ENCODE measurements at regions not wholly inside any gene's neighbourhood (a gene's known extent, or its start where the extent isn't known, plus 50 kb on each side); places are given as distances from the start of the nearest gene placed in this dataset.

GRCh38 chr7:118713039-118713438 lies 488.5 kb downstream of the ANKRD7 start:
- H3K27ac Mint-ChIP-seq = no peak overlapping the region
- intact Hi-C loops (cut with micrococcal nuclease) = no loop called here
- no peaks in the 10 kb centered on the region for H3K27me3 Mint-ChIP-seq
- no peaks in the 10 kb centered on the region for H3K4me1 Mint-ChIP-seq (ENCODE audit: low read depth)
- no peaks in the 10 kb centered on the region for H3K36me3 Mint-ChIP-seq (ENCODE audit: low read depth)
- no peaks in the 10 kb centered on the region for H3K9me3 Mint-ChIP-seq
- H3K4me3 Mint-ChIP-seq = no peak overlapping the region

GRCh38 chr7:118720632-118721031 lies 496.1 kb downstream of the ANKRD7 start:
- no peaks in the 10 kb centered on the region for H3K4me1 Mint-ChIP-seq (ENCODE audit: low read depth)
- intact Hi-C loops (cut with micrococcal nuclease) = no loop called here
- H3K27ac Mint-ChIP-seq = no peak overlapping the region
- no peaks in the 10 kb centered on the region for H3K36me3 Mint-ChIP-seq (ENCODE audit: low read depth)
- no peak overlapping the region for H3K4me3 Mint-ChIP-seq
- H3K27me3 Mint-ChIP-seq = no peaks in the 10 kb centered on the region
- no peaks in the 10 kb centered on the region for H3K9me3 Mint-ChIP-seq

GRCh38 chr7:118731854-118732253 lies 507.4 kb downstream of the ANKRD7 start:
- no peaks in the 10 kb centered on the region for H3K4me1 Mint-ChIP-seq (ENCODE audit: low read depth)
- no peak overlapping the region for H3K4me3 Mint-ChIP-seq
- no peaks in the 10 kb centered on the region for H3K27me3 Mint-ChIP-seq
- peaks cover 5% of the 10 kb centered on the region for H3K9me3 Mint-ChIP-seq
- H3K27ac Mint-ChIP-seq = no peak overlapping the region
- H3K36me3 Mint-ChIP-seq (ENCODE audit: low read depth) = no peaks in the 10 kb centered on the region
- intact Hi-C loops (cut with micrococcal nuclease) = no loop called here

DNA sequence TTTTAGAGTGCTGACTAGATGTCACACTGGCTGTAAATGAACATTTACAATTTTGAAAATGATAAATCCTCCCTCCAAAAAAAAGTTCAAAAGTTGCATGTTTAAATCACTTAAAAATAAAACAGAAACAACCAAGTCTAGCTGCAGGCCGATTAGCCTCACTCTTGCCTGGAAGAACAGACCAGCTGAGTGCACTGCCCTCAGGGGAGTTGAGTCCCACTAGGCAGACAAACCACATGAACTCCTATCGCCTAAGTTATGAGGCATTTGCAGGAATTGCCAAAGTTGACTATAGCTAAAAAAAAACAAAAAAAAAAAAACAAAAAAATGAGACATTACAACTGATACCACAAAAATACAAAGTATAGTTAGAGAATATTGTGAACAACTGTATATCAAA lies 510.0 kb downstream of the ANKRD7 start:
- Mint-ChIP-seq H3K4me3 (no peak overlapping the region), H3K4me1 (ENCODE audit: low read depth) (no peaks in the 10 kb centered on the region), H3K36me3 (ENCODE audit: low read depth) (no peaks in the 10 kb centered on the region), H3K27me3 (no peaks in the 10 kb centered on the region), H3K9me3 (no peaks in the 10 kb centered on the region), H3K27ac (no peak overlapping the region)
- intact Hi-C loops (cut with micrococcal nuclease) = no loop called here

DNA sequence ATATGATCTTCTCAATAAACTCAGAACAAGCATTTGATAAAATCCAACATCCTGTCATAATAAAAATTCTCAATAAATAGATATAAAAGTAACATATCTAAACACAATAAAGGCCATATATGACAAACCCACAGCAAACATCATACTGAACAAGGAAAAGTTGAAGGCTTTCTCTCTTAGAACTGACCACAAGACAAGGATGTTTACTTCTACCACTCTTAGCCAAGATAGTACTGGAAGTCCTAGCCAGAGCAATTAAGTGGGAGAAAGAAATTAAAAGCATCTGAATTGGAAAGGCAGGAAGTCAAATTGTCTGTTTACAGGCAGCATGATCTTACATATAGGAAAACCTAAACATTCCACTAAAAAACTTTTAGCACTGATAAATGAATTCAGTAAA lies 510.9 kb downstream of the ANKRD7 start:
- H3K9me3 Mint-ChIP-seq = no peaks in the 10 kb centered on the region
- no peaks in the 10 kb centered on the region for H3K4me1 Mint-ChIP-seq (ENCODE audit: low read depth)
- H3K27ac Mint-ChIP-seq = no peak overlapping the region
- H3K27me3 Mint-ChIP-seq = no peaks in the 10 kb centered on the region
- intact Hi-C loops (cut with micrococcal nuclease) = no loop called here
- H3K4me3 Mint-ChIP-seq = no peak overlapping the region
- no peaks in the 10 kb centered on the region for H3K36me3 Mint-ChIP-seq (ENCODE audit: low read depth)

- Mint-ChIP-seq H3K36me3 (ENCODE audit: low read depth) (no peaks in the 10 kb centered on the region), H3K9me3 (peaks cover 6% of the 10 kb centered on the region), H3K27ac (no peak overlapping the region), H3K4me3 (no peak overlapping the region), H3K27me3 (no peaks in the 10 kb centered on the region), H3K4me1 (ENCODE audit: low read depth) (no peaks in the 10 kb centered on the region)
- intact Hi-C loops (cut with micrococcal nuclease) = no loop called here
Observed at GRCh38 chr7:118737935-118738334, 513.4 kb downstream of the ANKRD7 start.

DNA sequence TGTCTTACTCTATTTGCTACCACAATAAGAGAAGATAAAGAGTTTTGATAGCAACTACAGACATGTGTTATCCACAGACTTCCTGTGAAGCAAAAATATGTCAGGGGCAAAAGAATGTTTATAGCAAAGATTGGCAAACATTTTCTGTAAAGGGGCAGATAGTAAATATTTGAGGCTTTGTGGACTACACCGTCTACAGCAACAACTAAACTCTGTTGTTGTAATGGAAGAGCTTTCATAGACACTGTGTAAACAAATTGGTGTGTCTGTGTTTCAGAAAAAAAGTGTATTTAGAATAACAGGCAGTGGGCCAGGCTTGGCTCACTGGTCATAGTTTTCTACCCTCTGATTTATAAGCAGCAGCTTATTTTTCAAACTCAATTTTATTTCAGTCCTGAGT lies 521.4 kb downstream of the ANKRD7 start:
- no peaks in the 10 kb centered on the region for H3K4me1 Mint-ChIP-seq (ENCODE audit: low read depth)
- no peak overlapping the region for H3K4me3 Mint-ChIP-seq
- H3K9me3 Mint-ChIP-seq = peaks cover 6% of the 10 kb centered on the region
- H3K36me3 Mint-ChIP-seq (ENCODE audit: low read depth) = no peaks in the 10 kb centered on the region
- no peaks in the 10 kb centered on the region for H3K27me3 Mint-ChIP-seq
- no peak overlapping the region for H3K27ac Mint-ChIP-seq
- intact Hi-C loops (cut with micrococcal nuclease) = no loop called here

GRCh38 chr7:118747473-118747872 lies 523.0 kb downstream of the ANKRD7 start:
- Mint-ChIP-seq H3K27ac (no peak overlapping the region), H3K36me3 (ENCODE audit: low read depth) (no peaks in the 10 kb centered on the region)

DNA sequence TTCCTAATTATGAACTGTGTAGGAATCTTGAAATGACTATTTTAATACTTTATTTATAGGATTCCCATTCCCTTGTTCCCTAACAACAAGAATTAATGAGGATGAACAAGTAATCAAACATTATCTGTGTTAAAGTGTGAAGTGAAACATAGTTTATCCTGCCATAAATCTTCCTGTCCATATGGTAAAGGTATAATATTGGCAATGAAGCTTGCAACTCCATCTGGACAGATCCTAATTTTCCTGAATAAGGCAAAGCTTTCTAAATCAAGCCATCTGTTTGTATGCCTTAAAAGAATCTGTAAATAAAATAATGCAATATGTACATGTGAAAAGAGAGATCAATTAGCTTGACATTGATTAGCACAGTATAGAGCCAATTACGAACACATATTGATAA lies 529.0 kb downstream of the ANKRD7 start:
- Mint-ChIP-seq H3K4me1 (ENCODE audit: low read depth) (no peaks in the 10 kb centered on the region), H3K27ac (no peak overlapping the region), H3K9me3 (no peaks in the 10 kb centered on the region), H3K36me3 (ENCODE audit: low read depth) (no peaks in the 10 kb centered on the region), H3K27me3 (no peaks in the 10 kb centered on the region), H3K4me3 (no peak overlapping the region)
- intact Hi-C loops (cut with micrococcal nuclease) = no loop called here

More at GRCh38 chr7:118747473-118747872, 523.0 kb downstream of the ANKRD7 start:
- Mint-ChIP-seq H3K4me1 (ENCODE audit: low read depth) (no peaks in the 10 kb centered on the region), H3K27me3 (no peaks in the 10 kb centered on the region), H3K4me3 (no peak overlapping the region), H3K9me3 (no peaks in the 10 kb centered on the region)
- intact Hi-C loops (cut with micrococcal nuclease) = no loop called here

- no peaks in the 10 kb centered on the region for H3K4me1 Mint-ChIP-seq (ENCODE audit: low read depth)
- no peak overlapping the region for H3K27ac Mint-ChIP-seq
- H3K36me3 Mint-ChIP-seq (ENCODE audit: low read depth) = no peaks in the 10 kb centered on the region
- no peaks in the 10 kb centered on the region for H3K9me3 Mint-ChIP-seq
- H3K4me3 Mint-ChIP-seq = no peak overlapping the region
- no peaks in the 10 kb centered on the region for H3K27me3 Mint-ChIP-seq
- intact Hi-C loops (cut with micrococcal nuclease) = no loop called here
Observed at GRCh38 chr7:118754608-118755007, 530.1 kb downstream of the ANKRD7 start.

DNA sequence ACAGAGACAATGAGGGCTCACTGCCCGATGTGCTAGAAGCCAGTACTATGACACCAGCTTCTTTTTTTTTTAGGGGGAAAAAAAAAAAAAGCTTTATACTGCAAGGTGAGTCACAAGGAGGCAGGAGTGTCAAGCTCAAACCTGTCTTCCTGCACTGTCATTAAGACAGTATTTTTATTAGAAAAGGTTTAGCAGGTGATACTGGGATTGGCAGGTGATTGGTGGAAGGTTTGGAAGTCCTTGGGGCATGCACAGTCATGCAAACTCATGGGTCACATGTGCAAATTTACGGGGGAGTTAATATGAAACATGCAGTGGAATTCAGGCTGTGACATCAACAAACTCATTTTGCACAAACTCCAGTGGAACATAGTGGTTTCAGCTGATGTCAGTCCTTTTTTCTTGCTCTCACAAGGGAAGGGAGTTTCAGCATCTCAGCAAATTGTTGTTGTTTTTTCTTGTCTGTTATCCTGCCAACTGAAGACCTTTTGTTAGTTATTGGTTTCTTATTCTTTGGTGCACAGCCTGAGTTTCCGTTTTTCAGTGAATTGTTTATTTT lies 530.6 kb downstream of the ANKRD7 start:
- intact Hi-C loops (cut with micrococcal nuclease) = no loop called here
- H3K9me3 Mint-ChIP-seq = no peaks in the 10 kb centered on the region
- H3K27ac Mint-ChIP-seq = no peak overlapping the region
- no peaks in the 10 kb centered on the region for H3K4me1 Mint-ChIP-seq (ENCODE audit: low read depth)
- no peak overlapping the region for H3K4me3 Mint-ChIP-seq
- H3K36me3 Mint-ChIP-seq (ENCODE audit: low read depth) = no peaks in the 10 kb centered on the region
- no peaks in the 10 kb centered on the region for H3K27me3 Mint-ChIP-seq

- intact Hi-C loops (cut with micrococcal nuclease) = no loop called here
- Mint-ChIP-seq H3K9me3 (no peaks in the 10 kb centered on the region), H3K27ac (no peak overlapping the region), H3K4me3 (no peak overlapping the region), H3K27me3 (no peaks in the 10 kb centered on the region), H3K36me3 (ENCODE audit: low read depth) (no peaks in the 10 kb centered on the region), H3K4me1 (ENCODE audit: low read depth) (no peaks in the 10 kb centered on the region)
Observed at GRCh38 chr7:118757066-118757465, 532.6 kb downstream of the ANKRD7 start.

GRCh38 chr7:118758582-118758981 lies 534.1 kb downstream of the ANKRD7 start:
- no peaks in the 10 kb centered on the region for H3K4me1 Mint-ChIP-seq (ENCODE audit: low read depth)
- intact Hi-C loops (cut with micrococcal nuclease) = no loop called here
- no peaks in the 10 kb centered on the region for H3K36me3 Mint-ChIP-seq (ENCODE audit: low read depth)
- no peak overlapping the region for H3K27ac Mint-ChIP-seq
- H3K4me3 Mint-ChIP-seq = no peak overlapping the region
- no peaks in the 10 kb centered on the region for H3K9me3 Mint-ChIP-seq
- no peaks in the 10 kb centered on the region for H3K27me3 Mint-ChIP-seq

DNA sequence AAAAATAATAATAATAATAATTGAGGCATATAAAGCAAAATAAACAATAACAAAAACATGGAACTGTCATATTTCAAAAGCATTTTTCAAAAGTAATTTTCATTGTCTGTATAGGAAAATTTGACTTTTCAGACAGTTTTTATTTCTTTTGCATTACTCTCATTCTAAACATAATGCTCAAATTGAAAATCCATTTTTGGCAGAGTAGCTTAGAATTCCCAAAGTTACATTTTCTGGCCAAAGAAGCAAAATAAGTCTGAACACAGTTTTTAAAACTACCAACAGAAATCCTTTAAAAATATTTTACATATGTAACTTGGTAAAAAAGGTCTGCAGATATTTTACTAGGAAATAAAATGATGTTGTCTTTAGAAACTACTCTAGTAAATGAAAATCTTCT lies 535.4 kb downstream of the ANKRD7 start:
- no peaks in the 10 kb centered on the region for H3K4me1 Mint-ChIP-seq (ENCODE audit: low read depth)
- H3K4me3 Mint-ChIP-seq = no peak overlapping the region
- intact Hi-C loops (cut with micrococcal nuclease) = no loop called here
- no peaks in the 10 kb centered on the region for H3K27me3 Mint-ChIP-seq
- H3K9me3 Mint-ChIP-seq = no peaks in the 10 kb centered on the region
- H3K36me3 Mint-ChIP-seq (ENCODE audit: low read depth) = no peaks in the 10 kb centered on the region
- H3K27ac Mint-ChIP-seq = no peak overlapping the region

GRCh38 chr7:118762451-118762850 lies 537.9 kb downstream of the ANKRD7 start:
- intact Hi-C loops (cut with micrococcal nuclease) = no loop called here
- Mint-ChIP-seq H3K4me3 (no peak overlapping the region), H3K4me1 (ENCODE audit: low read depth) (no peaks in the 10 kb centered on the region), H3K27ac (no peak overlapping the region), H3K36me3 (ENCODE audit: low read depth) (no peaks in the 10 kb centered on the region), H3K9me3 (no peaks in the 10 kb centered on the region), H3K27me3 (no peaks in the 10 kb centered on the region)

Measured in dendritic cell treated with granulocyte-macrophage colony-stimulating factor and Interleukin-4, amounts not matched to agents 40 ng/mL and 50 ng/mL, for 4 days (primary cell).